Esophagus muscularis mucosa (tissue), 4 donors: ENCODE measurements at regions not wholly inside any gene's neighbourhood (a gene's known extent, or its start where the extent isn't known, plus 50 kb on each side); places are given as distances from the start of the nearest gene placed in this dataset.

Source experiments
- EP300 ChIP-seq: sonication (generic); formaldehyde crosslinking; IDR thresholded peaks from one replicate; pipeline ENCODE4 v1.6.1; 2017; ENCODE audit warnings: antibody characterized with exemption
- POLR2A ChIP-seq: fragments of 450-650 bp; IDR thresholded peaks from one replicate; pipeline ENCODE4 v1.6.1; 2017; ENCODE audit warnings: antibody characterized with exemption, moderate library complexity, mild to moderate bottlenecking, low read depth
- TF ChIP-seq, protein P1 (sequence below), 3 experiments: fragments of 200-600 bp in 2 of 3; fragments of 450-650 bp in 1 of 3; sonication (generic) in 2 of 3; IDR thresholded peaks; one replicate each; pipeline ENCODE4 v1.5.1; 2017 to 2019; ENCODE audit warnings: antibody characterized with exemption in 3 of 3, mild to moderate bottlenecking in 2 of 3, moderate library complexity in 1 of 3

DNA sequence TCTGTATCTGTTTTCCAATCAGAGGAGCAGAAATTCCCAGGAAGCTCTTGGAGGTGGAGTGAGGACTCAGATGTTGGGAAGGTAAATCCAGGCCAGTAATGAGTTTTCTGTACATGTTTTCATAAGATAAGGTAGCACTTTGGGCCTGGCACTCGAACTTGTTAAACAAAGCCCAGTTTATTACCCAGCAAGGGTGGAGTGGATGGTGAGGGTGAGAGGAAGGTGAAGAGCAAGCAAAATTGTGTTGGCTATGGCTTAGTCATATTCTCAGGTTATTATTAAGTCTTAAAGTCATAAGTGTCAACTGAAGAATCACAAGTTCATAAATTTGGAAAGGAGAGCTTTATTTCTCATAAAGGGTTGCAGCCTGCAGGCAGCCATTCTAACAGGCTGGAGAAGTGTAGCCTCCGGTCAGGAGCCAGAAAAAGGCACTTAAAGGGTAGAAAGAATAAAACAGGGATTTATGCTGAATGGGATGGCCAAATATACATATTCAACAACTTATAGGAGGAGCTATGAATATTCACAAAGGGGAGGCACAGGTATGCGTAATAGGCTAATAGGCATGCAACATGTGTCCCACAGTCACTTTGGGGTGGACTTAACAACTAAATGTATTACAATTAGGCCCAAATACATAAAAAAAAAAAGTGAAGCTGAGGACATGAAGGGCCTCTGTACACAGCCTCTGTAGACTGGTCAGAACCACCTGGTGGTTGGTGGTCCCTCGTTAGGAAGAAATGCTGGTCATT is 523.9 kb downstream of the LMO4 start:
- TF ChIP-seq POLR2A (no peak), EP300 (no peak)
- TF ChIP-seq, protein P1, sequence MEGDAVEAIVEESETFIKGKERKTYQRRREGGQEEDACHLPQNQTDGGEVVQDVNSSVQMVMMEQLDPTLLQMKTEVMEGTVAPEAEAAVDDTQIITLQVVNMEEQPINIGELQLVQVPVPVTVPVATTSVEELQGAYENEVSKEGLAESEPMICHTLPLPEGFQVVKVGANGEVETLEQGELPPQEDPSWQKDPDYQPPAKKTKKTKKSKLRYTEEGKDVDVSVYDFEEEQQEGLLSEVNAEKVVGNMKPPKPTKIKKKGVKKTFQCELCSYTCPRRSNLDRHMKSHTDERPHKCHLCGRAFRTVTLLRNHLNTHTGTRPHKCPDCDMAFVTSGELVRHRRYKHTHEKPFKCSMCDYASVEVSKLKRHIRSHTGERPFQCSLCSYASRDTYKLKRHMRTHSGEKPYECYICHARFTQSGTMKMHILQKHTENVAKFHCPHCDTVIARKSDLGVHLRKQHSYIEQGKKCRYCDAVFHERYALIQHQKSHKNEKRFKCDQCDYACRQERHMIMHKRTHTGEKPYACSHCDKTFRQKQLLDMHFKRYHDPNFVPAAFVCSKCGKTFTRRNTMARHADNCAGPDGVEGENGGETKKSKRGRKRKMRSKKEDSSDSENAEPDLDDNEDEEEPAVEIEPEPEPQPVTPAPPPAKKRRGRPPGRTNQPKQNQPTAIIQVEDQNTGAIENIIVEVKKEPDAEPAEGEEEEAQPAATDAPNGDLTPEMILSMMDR (IDR thresholded peaks at IDR 0.05) = no peak
